Stimulated activated CD4-positive, alpha-beta T cell treated with anti-CD3 and anti-CD28 coated beads, Interleukin-4, amount 100 ng/mL, for 1 hour (primary cell): ENCODE measurements at regions not wholly inside any gene's neighbourhood (a gene's known extent, or its start where the extent isn't known, plus 50 kb on each side); places are given as distances from the start of the nearest gene placed in this dataset.
"Not testable (repeated sequence)": the region's sequence is repeated elsewhere in the genome, so short reads cannot be mapped to it uniquely, and the experiment has no call there.

ENCODE experiments used
- DNase-seq: peaks from one replicate; pipeline ENCODE4 v3.0.0-alpha.2; 2020

DNA sequence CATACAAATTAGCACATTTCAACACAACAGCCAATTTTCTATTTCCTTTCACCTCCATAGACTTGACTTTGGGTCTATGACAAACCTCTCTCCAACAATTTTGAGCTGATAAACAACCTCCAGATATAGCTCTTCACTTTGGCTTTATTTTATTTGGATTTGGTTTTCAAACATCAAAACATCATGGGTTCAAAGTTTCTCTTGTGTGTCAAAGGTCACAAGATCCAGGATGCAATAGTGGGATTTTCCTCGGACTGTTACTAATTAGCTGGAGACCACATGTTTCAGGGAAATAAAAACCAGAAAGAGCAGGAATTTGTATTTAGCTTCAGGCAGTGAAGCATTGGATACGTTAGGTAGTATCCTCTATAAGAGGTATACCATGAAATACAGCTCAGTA lies 351.0 kb upstream of the SOX9 start:
- no peak for DNase-seq

DNA sequence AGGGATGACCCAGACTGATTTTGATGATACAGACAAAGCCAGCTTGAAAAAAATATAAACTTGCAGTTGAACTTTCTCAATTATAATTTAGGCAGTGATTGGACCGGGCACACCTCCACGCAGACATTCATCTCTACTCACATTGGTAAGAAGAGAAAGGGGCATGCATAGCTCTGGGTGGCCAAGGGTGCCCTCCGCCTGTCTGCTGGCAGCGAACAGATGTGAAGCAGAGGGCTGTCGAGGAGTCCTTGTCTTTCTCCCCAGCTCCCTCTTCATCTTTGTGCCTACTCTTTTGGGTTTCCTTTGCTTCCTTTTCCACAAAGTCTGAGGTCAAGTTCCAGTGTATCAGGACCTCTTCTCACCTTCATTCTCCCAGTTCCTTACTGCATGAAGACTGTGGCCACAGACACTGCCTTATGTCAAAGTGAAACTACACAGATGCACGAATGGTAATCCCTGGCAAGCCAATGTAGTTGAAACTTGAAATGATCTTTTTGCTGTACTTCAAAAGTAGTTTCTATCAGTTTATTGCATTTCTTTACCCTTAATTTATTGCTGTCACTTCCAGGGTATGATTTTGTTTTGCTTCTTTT lies 343.7 kb upstream of the SOX9 start:
- DNase-seq, result no peak

DNA sequence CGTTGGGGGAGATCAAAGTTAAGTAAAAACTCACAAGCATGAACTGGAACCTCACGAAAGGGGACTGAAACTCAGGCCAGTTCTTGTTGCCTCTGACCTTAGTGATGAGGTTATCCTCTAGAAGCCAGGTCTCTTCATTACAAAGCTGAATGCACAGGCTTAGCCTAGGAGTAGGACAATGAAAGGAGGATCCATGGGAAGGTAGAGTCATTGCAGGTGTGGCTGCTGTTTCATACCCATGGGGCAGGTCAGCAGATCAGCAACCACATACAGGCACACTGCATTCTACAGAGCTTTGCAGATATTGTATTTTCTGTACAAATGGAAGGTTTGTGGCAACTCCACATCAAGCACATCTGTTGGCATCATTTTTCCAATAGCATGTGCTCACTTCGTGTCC lies 341.3 kb upstream of the SOX9 start:
- no peak for DNase-seq

DNA sequence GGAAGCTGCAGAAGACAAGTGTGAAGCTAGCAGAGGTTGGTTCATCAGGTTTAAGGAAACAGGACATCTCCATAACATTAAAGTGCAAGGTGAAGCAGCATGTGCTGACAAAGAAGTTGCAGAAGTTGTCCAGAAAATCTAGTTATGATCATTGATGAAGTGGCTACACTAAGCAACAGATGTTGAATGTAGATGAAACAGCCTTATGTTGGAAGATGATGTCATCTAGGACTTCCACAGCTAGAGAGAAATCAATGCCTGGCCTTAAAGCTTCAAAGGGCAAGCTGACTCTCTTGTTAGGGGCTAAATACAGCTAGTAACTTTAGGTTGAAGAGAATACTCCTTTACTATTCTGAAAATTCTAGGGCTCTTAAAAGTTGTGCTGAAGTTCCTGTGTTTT lies 340.2 kb upstream of the SOX9 start:
- DNase-seq, result no peak

DNA sequence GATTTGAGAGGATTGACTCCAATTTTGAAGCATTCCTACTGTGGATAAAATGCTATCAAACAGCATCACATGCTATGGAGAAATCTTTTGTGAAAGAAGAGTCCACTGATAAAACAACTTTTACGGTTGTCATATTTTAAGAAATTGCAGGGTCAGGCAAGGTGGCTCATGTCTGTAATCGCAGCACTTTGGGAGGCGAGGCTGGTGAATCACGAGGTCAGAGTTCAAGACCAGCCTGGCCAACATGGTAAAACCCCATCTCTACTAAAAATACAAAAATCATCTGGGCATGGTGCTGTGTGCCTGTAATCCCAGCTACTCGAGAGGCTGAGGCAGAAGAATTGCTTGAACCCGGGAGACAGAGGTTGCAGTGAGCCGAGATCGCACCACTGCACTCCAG lies 338.8 kb upstream of the SOX9 start:
- DNase-seq, result not testable (repeated sequence)

DNA sequence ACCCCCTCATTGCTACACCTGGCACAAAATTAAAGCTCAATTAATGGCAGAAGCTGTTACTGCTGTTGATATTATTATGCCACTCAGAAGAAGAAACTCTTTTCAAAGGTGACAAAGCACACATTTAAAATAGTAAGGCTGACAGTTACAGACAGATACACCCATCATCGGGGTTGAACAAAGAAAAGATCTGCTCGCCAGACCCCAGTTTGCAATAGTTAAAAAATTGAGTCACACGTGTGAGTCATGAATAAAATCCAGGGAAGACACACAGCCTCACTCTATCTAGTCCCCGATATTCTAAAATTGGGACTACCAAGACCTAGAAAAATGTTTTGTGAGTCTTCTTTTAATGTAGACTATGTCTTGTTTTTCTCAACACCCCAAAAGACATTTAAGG lies 330.0 kb upstream of the SOX9 start:
- no peak for DNase-seq

DNA sequence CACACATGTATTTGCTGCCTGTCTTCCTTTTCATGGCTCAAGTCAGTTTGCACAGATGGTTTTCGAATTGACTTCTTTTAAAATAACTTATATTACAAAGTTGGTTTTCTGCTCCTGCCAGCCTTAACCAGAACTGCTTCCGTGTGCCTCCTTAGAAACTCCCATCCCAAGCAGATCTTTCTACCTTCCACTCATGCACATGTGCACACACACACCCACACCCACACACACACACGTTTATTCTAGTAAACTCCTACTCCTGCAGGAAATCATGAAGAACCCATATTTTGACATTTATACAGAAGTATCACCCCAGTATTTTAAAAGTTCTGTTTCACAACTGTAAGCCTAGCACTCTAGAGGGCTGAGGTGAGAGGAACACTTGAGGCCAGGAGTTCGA lies 329.5 kb upstream of the SOX9 start:
- DNase-seq, result no peak

DNA sequence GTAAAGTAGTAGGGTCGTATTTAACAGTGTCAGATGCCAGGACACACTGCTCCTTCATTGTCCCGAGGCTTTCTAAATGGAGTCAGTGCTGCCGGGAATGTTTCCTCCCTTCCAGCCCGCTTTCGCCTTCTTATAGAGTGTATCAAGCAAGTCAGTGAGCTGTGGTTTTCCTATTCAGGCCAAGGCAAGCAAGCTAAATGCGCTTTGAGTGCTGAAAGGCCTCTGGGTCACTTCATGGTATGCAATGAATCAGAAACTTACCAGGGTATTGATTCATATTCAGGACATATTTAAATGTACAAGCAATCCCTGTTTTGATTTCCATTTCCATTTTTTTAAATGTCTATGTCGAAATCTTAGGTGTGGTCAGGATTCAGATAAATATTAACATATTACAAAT lies 327.9 kb upstream of the SOX9 start:
- DNase-seq, result no peak

DNA sequence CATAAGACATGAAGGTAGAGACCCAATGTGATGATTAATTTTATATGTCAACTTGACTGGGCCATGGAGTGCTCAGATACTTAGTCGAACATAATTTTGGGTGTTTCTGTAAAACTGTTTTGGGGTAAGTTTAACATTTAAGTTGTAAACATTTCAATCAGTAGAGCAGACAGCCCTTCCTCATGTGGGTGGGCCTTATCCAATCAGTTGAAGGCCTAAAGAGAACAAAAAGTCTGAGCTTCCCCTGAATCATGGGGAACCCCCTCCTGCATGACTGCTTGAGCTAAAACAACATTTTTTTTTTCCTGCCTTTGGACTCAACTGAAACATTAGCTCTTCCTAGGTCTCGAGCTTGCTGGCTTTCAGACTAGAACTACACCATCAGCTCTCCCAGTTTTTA lies 327.3 kb upstream of the SOX9 start:
- no peak for DNase-seq

DNA sequence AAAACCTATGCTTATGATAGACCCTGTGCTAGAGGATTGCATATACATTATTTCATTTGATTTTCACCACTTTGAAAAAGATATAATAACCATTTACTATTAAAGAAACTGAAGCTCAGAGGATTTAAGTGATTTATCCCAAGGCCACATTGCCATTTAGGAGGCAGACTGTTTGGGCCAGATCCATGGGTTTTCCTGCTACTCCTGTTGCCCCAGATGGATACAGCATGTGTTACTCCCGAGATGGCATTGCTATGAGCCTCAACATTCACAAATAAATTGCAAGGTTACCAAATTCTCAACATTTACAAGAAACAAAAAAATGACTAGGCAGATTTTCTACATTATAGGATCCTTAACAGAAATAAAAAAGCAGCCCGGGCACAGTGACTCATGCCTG lies 322.1 kb upstream of the SOX9 start:
- DNase-seq, result no peak

DNA sequence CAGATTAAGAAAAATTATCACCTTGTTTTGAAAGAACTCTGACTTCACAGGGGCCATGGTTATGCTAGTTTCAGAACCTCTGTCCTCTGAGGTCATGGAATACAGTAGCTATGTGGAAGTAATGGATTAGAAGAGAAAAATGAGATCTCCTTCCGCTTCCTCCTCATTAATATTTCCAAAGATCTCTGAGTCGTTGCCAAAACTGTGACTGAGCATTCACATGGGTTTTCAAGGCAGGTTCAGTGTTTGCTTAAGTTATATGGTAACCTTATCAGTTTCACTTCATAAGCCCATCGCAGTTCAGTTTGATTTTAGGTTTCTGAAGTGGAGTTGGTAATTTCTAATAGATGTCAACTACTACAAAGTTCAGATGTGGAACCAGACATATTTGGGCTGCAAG lies 321.2 kb upstream of the SOX9 start:
- no peak for DNase-seq

DNA sequence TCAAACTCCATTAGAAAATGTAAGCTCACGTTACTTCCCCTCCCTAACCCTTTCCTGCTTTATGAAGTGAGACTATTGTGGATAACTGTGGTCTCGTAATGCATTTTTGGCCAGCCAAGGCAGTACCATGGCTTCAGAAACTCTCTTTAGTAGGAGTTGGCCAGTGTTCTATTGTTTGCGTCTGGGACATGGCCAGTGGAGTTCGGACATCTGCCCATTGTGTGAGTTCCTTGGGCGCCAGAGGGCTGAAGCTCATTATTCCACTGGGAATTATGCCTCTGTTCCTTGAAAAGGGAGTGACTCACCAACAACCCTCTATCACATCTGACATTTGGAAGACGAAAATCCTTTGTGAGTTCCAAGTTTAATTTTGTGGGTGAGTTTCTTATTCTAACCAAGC lies 319.5 kb upstream of the SOX9 start:
- DNase-seq, result no peak

DNA sequence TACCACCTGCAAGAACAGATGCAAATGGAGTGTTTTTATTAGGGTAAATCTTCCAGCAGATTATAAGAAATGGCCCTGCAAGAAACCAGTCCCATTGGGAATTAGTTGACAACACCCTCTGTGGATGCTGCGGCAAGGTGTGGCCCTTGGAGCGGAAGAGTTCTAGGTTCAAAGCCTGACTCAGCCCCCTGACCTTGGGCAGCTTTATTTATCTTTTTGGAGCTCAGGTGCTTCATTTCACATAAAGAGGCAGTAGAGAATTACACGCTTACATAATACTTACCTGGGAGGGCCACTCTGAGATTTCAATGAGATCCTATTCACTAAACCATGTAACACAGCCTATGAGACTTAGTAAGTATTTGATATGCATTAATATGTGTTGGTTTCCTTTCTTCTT lies 318.2 kb upstream of the SOX9 start:
- no peak for DNase-seq

DNA sequence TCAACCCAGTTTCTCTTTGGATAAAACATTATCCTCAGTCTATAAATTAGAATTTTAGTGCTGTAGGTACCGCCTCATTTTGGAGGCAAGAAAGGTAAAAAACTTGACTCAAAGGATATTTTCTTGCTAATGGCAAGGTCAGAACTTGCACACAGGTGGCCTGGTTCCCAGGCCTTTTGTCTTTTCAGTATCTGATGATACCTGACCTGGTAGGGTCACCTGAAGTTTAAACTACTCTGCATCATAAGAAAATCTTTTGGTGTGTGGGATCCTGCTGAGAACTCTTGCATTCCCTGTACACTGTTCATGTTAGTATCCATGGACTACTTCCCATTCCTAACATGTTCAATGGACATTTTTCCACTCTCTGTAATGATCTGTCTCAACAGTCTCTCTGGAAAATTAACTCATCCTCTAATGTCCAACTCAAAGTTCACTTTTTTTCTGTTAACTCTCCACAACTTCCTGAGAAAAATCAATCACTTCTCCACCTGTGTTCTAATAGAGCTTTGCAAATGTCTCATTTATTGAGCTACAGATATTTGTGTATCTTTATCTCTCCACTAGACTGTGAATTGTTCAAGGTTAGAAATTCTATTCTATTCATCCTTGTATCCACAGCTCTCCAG lies 317.1 kb upstream of the SOX9 start:
- DNase-seq, result no peak

DNA sequence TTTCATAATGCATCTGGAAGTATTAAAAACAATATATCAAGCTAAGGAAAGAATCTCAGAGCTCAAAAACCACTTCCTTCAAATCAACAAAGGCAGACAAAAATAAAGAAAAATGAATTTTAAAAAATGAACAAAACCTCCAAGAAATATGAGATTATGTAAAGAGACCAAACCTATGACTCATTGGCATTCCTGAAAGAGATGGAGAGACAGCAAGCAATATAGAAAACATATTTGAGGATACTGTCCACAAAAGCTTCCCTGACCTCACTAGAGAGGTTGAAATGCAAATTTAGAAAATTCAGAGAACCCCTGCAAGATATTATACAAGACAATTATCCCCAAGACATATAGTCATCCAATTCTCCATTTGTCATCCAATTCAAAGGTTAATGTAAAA lies 311.3 kb upstream of the SOX9 start:
- DNase-seq, result no peak

DNA sequence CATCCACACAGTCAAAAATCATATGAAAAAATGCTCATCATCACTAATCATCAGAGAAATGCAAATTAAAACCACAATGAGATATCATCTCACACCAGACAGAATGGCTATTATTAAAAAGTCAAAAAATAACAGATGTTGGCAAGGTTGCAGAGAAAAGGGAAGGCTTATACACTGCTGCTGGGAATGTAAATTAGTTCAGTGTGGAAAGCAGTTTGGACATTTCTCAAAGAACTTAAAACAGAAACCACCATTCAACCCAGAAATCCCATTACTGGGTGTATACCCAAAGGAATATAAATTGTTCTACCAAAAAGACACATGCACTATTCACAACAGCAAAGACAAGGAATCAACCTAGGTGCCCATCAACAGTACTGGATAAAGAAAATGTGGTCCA lies 307.0 kb upstream of the SOX9 start:
- DNase-seq, result not testable (repeated sequence)

DNA sequence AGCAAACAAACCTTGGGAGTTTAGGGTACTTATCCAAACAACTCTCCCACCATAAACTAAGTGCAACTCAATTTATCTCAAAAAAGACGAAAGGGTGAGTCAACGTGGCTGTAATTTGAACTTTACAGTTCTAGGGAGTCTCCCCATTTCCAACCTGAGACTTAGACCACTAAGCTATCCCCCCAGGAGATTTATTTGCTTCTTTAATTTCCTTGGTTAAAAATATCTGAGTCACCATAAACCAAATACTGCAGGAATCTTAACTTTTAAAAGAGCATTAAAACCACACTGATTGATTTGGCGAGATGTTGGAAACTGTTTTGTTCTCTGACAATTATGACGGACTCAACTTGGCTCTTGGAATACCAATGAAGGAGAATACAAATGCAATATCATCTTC lies 299.3 kb upstream of the SOX9 start:
- DNase-seq, result no peak

DNA sequence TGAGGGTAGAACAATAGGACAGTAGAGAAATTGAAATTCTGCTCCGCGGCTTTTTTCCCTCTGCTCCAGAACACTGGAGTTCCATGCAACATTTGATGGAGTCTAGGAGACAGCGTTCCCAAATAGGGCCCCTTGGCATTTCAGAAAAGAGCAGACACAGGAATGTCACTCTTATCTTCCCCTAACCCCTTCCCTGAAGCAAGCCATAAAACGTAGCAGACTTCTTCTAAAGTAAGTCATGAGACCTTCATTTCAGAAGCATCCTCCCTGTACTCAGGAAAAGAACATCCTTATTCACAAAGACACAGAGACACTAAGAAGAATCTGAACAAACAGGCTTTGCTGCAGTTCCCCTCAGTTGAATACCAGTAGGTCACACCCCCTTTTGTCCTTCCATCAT lies 296.1 kb upstream of the SOX9 start:
- DNase-seq, result no peak

DNA sequence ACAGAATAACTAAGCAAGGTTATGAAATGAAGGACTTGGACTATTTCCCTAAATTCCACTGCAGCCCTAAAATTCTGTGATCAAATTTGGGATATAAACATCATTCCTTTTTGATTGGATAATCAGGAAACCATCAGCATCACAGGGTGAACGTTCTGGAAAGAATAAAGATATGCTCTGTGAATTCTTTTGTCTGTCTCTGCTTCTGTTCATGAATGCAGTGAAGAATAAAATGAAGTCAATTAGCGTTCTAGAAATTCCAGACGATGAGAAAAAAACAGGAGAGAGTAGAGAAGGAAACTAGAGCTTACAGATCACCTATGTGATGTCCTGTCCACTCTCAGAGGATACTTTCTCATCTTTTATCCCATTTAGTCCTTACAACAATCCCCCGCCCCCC lies 295.1 kb upstream of the SOX9 start:
- no peak for DNase-seq

DNA sequence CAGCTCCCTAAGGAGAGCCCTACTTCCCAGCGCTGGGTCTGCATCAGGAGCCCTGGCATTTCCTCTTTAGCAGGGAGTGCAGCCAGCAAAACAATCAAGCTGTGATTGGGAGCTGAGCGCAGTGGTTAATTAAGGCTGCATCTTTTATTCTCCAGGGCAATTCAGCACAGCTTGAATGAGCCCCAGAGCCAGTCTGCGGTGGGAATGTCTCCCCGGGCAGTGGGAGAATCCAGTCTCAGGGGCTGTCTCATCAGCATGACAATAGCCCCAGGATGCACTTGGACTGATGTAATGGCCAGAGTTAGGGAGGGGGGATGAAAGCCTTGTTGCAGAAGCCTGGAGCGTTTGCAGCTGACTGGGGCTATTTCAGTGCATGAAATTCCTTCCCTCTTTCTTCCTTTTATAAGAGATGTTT lies 292.6 kb upstream of the SOX9 start:
- no peak for DNase-seq

DNA sequence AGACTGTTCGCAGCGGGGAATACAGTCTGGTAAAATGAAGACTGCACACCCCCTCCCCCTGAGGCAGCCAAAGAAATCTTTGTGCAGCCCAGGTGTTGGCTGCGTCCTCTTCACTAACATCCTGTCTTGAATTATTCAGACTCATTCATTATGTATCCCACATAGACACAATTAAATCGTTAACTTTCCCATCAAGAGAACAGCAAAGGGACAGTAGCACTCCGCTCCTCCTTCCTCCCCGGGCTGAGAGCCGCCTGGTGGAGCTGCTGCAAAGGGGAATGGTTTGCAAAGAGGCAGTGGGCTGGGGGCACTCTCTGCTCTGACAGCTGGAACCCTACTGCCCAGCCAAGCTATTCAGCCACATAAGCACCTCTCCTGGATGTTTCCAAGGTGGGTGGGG lies 290.0 kb upstream of the SOX9 start:
- DNase-seq, result no peak

DNA sequence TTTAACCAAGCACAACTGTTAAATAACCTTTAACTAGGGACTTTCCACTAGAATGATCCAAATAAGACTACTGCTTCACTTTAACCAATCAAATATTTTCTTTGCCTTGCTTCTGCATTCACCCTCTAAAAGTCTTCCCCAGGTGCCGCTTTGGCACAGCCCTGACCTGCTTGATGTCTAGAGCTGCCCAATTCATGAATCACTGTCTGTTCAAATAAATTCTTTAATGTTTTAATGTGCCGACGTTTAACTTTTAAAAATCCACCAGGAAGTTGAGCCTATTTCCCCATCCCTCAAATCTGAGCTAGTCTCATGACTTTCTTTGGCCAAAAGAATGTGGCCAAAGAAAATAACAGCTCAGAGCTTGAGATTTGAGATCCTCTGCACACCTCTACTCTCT lies 277.8 kb upstream of the SOX9 start:
- no peak for DNase-seq

DNA sequence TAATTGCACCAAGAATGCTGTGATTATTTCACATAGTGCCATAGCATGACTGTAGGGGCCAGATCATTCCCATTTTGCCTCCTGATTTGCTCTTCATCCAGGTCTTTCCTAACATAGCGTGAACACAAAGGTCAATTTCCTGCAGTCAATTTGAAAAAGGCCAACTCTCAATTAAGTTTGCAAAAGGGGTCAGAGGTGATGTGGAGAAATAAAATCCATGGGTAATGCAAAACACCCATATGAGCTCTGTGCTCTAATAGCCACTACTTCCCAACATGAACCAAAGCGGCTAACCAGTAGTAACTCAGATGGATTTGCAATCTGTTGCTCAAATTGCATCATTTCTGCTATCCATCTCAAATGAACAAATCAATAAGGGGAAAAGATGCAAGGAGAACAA lies 275.5 kb upstream of the SOX9 start:
- DNase-seq, result no peak

DNA sequence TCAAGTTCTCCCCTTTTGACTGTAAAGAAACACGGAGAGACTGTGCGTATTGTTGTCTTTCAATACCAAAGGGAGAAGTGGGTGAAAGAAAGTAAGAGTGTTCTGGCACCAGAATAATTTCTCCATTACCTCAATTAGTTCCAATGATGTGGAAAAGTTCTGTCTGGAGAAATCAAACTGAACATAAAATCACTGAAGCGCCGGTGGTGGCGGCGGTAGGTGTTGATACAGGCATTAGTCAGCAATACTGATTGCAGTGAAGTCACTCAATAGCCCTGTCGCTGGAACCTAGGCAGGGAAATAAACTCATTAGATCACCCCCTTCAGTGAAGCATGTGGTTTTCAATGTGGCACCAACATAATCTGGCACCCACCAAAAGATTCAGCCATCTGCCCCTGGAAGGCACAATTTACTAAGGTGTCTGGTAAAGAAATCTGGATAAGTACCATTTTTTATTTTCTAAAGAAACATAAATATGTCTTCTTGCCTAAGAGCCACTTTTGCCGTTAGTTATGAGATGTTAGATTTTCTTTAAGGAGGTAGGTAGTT lies 274.2 kb upstream of the SOX9 start:
- no peak for DNase-seq
